Limb (tissue), 2 donors: ENCODE measurements at regions not wholly inside any gene's neighbourhood (a gene's known extent, or its start where the extent isn't known, plus 50 kb on each side); places are given as distances from the start of the nearest gene placed in this dataset.

ENCODE experiments used
- DNase-seq, 2 donors: peaks; one replicate each; pipeline ENCODE4 v3.0.0-alpha.2; 2016; ENCODE audit errors: extremely low spot score in 2 of 2

DNA sequence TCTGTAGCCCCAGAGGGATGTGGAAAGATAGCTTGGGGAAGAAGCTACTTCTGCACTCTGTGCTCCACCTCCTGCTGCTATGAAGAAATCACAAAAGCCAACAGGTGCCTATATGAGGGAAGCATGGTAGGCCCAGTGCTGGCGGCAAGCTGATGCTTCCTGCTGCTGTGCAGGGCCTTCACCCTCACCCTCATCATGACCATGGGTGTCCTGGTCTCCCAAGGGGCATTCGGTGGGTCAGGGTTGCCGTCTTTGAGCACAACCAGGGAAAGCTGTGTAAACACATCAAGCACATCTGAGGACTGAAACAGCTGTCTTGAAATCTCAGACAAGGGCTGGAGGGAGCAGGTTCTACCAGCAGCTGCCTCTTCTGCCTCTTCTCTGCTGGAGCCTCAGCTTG, 184.0 kb downstream of the FNDC1 start:
- DNase-seq = no peak

- DNase-seq = no peak
Measured at GRCh38 chr6:159351707-159352106, 182.5 kb downstream of the FNDC1 start.

GRCh38 chr6:159349915-159350314, 180.7 kb downstream of the FNDC1 start:
- no peak for DNase-seq

DNA sequence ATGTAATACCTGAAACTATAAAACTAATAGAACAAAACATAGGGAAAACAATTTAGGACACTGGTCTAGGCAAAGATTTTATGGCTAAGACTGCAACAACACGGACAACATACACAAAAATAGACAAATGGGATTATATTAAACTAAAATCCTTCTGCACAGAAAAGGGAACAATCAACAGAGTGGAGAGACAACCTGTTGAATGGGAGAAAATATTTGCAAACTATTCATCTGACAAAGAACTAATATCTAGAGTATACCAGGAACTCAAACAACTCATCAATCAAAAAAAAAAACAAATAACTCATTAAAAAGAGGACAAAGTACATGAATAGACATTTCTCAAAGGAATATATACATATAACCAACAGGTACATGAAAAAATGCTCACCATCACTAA, 174.5 kb downstream of the FNDC1 start:
- no peak for DNase-seq

DNA sequence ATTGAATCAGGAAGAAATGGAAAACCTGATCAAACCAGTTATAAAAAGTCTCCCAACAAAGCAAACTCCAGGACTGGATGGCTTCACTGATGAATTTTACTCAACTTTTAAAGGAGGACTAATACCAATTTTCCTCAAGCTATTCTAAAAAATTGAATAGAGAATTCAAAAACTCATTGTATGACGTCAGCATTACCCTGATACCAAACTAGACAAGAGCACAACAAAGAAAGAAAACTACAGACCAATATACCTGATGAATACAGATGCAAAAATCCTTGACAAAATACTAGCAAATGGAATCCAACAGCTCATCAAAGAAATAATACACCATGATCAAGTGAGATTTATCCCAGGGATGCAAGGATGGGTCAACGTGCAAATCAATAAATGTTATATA, 172.9 kb downstream of the FNDC1 start:
- no peak for DNase-seq

- DNase-seq = no peak
Measured at GRCh38 chr6:159334068-159334467, 164.9 kb downstream of the FNDC1 start.

GRCh38 chr6:159331451-159331850, 162.3 kb downstream of the FNDC1 start:
- DNase-seq = no peak

GRCh38 chr6:159329081-159329480, 159.9 kb downstream of the FNDC1 start:
- DNase-seq = no peak

DNA sequence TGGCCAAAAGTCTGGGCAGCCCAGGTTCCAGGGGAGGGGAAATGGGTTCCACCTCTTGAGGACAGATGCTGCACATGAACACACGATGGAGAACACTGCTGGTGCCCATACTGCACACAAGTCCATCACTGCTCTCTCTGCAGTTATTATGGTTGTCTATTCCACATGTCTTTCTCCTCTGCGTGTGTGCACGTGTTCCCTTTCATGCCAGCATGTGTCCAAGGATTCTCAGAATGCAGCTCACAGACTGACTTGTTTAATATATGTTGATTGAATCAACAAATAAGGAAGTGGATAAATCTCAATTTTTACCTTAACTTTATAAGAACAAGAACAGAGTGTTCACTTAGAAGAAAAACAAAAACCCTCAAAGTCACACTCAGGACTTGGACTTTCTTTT, 158.9 kb downstream of the FNDC1 start:
- no peak for DNase-seq

DNA sequence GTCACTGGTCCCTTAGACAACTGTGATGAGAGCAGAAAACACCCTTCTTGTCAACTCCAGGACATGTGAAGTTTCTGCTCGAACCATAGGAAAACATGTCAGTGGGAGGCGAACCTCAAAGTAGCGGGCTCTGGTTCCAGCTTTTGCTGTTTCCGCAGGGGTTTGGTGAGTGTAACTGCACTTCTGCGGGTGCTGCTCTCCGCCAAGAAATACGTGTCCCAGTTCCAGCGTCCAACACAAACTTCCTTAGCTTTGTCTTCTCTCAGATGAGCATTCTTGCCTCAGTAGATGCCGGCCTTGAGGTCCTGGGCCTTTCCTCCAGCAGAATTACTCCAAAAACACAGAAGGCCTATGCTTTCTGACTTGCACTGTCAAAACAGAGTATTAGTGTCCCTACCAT, 156.3 kb downstream of the FNDC1 start:
- DNase-seq = no peak

DNA sequence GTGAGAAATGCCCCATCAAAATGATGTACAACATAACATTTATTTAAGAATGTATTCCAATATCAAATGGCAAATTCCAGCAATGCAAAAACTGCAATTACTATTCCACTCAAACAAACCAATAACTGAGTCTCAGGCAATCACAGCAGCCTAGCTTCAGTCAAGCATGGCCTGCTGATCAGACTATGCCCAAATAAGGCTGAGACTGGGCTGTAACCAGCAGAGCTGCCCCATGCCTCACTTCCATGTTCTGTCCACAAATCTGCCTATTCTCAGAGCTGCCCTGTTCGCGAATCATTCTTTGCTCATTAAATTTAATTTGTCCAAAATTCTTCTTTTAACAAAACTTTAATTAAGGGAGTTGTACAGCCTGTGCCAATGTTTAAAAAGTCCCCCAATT, 155.4 kb downstream of the FNDC1 start:
- no peak for DNase-seq
